Endometrium (tissue), 2 donors: ENCODE measurements at regions not wholly inside any gene's neighbourhood (a gene's known extent, or its start where the extent isn't known, plus 50 kb on each side); places are given as distances from the start of the nearest gene placed in this dataset.
"Not testable (repeated sequence)": the region's sequence is repeated elsewhere in the genome, so short reads cannot be mapped to it uniquely, and the experiment has no call there.

ENCODE experiments used
- FAIRE-seq: peaks from 2 replicates; lab custom pipeline; 2012; peaks lifted over from hg19 to GRCh38; lab: Jason Lieb, UNC
- donor health status: control.
- donor health status: control.

- FAIRE-seq: no peak
Observed at GRCh38 chr5:117133198-117133597, 558.6 kb upstream of the SEMA6A start.

DNA sequence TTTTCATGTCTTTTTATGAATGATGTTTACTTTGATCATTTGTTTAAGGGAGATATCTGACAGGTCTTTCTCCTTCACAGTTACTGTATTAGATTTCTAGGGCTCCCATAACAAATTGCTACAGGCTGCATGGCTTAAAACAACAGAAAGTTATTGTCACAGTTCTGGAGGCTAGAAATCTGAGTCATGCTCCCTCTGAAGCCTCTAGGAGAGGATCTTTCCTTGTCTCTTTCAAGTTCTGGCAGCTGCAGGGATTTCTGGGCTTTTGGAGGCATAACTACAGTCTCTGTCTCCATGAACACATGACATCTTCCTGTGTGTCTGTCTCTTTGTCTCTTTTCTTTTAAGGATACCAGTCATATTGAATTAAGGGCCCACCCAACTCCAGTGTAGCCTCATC, 557.3 kb upstream of the SEMA6A start:
- FAIRE-seq: no peak

GRCh38 chr5:117131048-117131679, 556.5 kb upstream of the SEMA6A start:
- no peak for FAIRE-seq

GRCh38 chr5:117118499-117118898, 543.9 kb upstream of the SEMA6A start:
- FAIRE-seq: no peak

DNA sequence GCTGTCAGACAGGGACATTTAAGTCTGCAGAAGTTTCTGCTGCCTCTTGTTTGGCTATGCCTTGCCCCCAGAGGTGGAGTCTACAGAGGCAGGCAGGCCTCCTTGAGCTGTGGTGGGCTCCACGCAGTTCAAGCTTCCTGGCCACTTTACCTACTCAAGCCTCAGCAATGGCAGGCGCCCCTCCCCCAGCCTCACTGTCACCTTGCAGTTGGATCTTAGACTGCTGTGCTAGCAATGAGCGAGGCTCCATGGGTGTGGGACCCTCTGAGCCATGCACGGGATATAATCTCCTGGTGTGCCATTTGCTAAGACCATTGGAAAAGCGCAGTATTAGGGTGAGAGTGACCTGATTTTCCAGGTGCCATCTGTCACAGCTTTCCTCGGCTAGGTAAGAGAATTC, 542.7 kb upstream of the SEMA6A start:
- not testable (repeated sequence) for FAIRE-seq

DNA sequence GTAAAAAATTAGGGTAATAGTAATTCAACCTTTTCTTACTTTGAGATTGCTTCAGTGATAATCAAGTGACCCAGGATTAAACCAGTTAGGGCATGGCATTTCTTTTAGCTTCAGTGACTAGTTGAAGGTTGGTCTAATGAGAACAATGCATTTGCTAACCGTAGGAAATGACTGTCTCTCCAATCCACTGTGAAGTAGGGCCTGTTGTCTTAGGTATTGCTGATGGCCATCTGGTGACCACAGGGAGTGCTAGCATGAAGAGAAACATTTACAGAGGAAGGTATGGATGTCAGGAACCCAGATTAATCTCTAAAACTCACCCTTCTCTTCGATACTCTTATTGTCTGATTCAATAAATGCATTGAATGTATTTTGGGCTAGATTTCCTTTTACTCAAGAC, 535.9 kb upstream of the SEMA6A start:
- no peak for FAIRE-seq

GRCh38 chr5:117107859-117108258, 533.2 kb upstream of the SEMA6A start:
- no peak for FAIRE-seq

DNA sequence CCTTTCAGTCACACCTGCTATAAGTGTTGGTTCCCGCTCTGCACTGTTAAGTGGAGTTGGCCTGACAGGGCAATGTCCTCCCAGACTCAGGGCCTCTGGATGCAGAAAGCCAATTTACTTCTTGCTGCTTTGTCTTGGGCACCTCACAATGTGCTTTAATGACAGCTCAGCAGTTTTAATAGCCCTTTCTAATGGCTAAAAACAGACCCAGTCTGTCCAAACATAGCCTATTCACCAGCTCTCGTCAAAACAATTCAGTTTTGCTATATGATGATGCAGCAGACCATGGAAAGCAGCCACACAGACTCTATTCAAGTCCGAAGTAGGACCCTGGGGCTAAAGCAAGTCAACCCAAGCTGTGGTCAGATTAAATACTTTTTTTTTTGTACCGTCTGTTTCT, 529.1 kb upstream of the SEMA6A start:
- no peak for FAIRE-seq

- no peak for FAIRE-seq
Observed at GRCh38 chr5:117102591-117102990, 528.0 kb upstream of the SEMA6A start.

DNA sequence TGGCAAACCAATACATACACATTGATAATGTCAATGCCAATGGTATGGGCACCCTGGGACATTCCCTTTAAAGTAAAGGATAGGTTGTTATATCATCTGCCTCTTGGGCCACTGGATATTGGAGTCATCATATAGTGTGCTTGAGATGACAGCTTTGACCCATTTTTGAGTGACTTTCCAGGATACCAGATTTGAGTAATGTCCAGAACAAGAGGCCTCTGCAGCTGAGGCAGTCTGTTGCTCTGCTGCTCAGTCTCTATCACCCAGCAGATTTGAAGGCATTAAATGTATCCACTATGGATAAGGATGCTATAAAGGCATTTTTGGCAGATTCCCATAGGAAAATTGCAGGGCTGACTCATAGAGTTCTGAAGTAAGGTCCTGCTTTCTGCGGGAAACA, 525.6 kb upstream of the SEMA6A start:
- FAIRE-seq: no peak

- FAIRE-seq: no peak
Observed at GRCh38 chr5:117098094-117098493, 523.5 kb upstream of the SEMA6A start.

DNA sequence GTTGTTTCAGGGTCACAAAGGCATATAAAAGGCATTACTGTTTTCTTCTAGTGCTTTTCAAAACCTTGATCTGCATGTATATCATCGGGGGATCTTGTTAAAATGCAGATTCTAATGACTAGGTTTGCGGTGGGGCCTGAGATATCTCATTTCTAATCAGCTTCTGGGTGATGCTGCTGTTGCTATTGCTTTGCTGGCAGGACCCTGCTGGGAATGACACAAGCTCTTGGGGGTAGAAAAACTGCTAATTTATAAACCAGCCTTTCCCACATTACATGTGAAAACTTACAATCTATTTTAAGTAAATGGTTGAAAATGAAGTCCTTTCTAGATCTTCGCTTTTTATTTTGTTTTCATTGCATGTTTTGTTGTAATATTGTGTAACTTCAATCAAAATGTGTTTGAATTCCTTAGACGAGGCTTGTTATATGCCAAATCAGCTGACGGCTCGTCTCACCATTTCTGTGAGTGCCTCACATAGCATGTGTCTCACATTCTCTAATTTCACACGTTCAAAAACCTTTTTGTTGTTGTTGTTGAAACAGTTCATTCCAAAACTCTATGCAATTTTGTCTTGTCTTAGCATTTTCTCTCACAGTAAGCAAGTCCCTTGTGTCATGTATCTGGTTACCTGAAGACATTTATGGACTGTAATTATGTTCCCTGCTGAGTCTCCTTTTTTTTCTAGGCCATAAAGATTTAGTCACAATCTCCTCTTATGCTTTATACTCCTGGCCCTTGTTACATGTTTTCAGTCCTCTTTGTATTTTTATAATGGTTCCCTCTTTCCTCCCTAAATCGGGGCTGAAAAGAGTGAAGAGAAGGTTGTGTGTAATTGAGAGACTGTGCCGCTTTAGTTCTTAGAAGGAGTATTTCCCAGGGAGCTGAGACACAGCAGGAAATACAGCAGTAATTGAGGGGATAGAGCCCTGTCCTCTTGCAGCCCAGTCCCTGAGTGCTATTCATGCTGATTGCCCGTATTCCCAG, 521.0 kb upstream of the SEMA6A start:
- FAIRE-seq: no peak

GRCh38 chr5:117094114-117094815, 519.6 kb upstream of the SEMA6A start:
- FAIRE-seq: no peak

GRCh38 chr5:117093653-117094052, 519.0 kb upstream of the SEMA6A start:
- no peak for FAIRE-seq

- FAIRE-seq: no peak
Observed at GRCh38 chr5:117089001-117089400, 514.4 kb upstream of the SEMA6A start.

DNA sequence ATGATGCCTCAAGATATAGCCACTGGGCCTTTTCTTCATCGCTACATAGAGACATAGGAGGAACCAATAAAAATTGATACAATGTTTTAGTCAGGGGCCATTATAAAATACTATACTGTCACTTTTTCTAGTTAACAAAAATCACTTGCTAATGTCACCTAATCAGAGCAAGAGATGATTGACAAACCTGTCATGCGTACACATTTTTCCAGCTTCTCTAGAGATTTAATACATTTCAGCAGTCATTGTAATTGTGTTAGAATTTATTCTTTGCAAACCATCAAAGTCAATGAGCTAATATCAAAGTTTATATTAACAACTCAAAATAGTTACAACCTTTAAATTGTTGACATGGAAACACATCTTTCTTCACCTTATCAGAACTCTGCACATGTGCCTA, 513.6 kb upstream of the SEMA6A start:
- FAIRE-seq: no peak

DNA sequence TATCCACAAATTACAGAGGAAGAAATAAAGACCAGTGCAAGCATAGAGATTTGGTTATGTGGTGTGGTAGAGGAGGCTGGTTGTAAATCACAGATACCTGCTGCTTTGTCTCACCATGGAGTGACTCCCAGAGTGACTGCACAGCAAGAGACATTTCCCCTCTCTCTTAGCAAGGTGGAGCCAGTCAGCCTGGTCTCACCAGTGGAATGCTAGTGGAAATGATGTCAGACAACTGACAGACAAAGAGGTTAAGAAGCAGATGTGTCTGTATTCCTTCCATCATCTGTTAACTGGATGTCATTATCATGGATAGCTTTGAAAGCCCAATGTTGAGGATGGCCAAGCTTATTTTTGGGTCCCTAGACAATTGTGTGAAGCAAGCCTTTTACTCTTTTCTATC, 509.4 kb upstream of the SEMA6A start:
- no peak for FAIRE-seq

DNA sequence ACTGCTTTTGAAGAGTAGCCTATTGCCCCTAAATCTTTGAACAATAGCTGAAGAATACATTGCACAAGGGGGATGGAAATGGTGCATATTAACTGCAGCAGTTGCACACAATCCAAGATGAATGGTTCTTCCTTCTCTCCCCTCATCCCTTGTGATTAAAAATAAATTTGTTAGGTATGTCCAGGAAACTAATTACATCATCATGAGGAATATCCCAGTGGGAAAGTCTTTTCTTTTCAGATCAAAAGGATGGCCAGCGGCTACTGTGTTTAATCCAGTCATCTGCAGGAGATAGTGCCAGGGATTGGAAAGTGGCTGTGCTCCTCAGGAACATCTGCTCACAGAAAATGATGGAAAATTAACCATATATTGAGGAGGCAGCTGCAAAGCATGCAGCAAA, 508.4 kb upstream of the SEMA6A start:
- FAIRE-seq: no peak

DNA sequence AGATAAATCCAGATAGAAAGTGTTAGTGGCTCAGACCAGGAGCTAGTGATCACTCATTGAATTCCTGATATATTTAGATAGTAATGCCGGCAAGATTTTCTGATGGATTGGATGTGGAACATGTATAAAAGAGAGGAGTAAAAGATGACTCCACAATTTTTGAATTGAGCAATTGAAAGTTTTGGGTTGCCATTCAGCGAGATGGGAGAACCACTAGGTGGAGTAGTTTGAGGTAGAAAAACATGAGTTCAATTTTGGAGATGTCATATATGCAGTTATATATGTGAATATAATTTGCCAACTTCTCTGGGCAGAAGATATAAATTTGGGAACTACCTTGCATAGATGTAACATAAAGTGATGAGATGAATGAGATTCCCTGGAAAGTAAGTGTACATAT, 502.5 kb upstream of the SEMA6A start:
- FAIRE-seq: no peak

DNA sequence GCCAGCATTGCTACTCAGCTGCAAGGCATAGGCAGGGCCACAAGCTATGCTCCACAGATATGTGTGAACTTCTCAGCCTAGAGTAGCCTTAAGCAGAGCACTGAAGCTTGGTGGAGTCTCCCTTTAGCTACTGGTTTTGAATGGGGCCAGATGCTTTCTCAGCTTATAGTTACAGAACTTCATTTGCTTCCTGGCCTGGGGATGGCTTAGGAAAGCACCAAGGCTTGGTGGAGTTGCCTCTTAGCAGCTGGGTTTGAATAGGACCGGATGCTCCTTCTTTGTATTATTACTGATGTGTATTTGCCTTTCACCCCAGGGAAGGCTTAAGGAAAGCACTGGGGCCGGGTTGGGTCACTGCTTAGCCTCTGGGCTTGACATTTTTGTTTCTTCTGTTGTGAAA, 497.8 kb upstream of the SEMA6A start:
- FAIRE-seq: no peak

DNA sequence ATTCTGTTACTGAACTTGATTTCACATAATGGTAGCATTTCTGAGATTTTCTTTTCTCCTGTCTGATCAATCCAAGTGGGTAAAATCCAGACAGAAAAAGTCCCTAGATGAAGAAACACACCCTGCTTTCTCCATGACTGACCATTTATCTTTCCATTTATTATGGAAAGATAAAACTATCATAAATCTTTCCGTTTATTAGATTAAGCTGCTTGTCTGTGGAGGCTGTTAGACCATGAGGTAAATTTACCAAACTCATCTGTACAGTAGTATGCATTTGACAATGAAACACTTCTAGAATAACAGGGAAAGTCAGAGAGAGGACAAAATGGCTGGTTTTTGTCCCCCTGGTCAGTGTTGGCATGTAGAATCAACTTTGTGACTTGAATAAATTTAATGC, 491.2 kb upstream of the SEMA6A start:
- FAIRE-seq: no peak

DNA sequence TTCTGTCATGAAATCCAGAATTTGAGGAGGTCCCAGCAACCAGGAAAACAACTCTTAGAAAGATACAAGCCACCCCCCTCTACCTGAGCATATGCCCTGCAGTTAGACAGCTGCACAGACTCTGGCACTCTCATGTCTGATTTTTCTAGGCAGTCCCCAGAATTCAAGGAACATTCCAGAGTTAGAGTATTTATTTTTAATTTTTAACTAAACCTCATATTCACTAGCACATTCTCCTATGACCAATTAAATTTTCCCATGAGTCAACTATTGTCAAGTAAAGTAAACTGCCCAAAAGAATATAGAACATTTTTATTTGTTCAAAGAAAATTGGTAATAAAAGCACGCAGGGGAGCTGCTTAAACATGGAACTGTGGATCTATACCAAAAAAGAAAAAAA, 490.5 kb upstream of the SEMA6A start:
- no peak for FAIRE-seq

DNA sequence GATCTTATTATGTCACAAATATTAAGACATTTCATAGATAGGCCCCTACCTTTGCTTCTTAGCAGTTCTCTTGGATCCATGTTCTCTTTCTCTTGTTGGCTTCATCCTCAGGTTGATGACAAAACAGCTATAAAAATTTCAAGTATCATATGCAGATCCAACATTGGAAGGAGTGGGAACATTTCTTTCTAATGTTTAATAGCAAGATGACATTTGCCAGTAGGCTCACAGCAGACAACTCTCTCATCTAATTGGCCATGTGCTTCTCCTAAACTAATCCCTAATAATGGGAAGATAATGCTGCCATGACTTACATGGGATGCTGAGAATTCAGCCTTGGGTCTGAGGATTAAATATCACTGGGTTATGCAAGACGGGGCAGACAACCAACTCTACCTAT, 485.5 kb upstream of the SEMA6A start:
- FAIRE-seq: no peak
